Mammary epithelial cell (primary cell): ENCODE measurements at regions not wholly inside any gene's neighbourhood (a gene's known extent, or its start where the extent isn't known, plus 50 kb on each side); places are given as distances from the start of the nearest gene placed in this dataset.

Experiments used
- EZH2 ChIP-seq: IDR thresholded peaks from 2 replicates; pipeline ENCODE4 v1.6.1; 2012; ENCODE audit warnings: low read length, inconsistent platforms, borderline replicate concordance
- TF ChIP-seq, protein P1 (sequence below), 2 donors: IDR thresholded peaks in 1 of 2; conservative IDR thresholded peaks in 1 of 2; 2 replicates each; pipeline ENCODE4 v1.5.1; 2011 to 2012; ENCODE audit warnings: inconsistent platforms in 2 of 2, low read length in 2 of 2, mild to moderate bottlenecking in 2 of 2, control low read depth in 1 of 2, low read depth in 1 of 2; ENCODE audit not compliant: insufficient read depth in 1 of 2; ENCODE audit errors: extremely low read depth in 1 of 2

DNA sequence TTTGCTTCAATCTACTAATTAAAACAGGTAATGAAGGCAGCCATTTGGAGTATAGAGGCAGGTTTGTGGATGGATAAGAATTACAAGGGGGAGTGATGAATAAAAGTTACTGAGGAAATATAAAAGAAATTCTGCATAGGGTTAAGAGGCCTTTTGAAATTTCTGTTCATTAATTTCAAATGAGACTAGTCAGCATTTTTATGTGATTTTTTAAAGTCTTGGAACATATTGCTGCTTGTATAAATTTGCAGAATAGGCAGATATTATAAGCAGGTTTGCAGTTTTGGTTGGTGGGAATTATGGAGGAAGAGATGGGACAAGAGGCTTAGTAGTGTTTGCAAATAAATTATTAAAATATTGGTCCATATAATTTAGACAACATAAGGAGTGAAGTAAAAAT is 750.4 kb upstream of the AGA start:
- TF ChIP-seq, protein P1, sequence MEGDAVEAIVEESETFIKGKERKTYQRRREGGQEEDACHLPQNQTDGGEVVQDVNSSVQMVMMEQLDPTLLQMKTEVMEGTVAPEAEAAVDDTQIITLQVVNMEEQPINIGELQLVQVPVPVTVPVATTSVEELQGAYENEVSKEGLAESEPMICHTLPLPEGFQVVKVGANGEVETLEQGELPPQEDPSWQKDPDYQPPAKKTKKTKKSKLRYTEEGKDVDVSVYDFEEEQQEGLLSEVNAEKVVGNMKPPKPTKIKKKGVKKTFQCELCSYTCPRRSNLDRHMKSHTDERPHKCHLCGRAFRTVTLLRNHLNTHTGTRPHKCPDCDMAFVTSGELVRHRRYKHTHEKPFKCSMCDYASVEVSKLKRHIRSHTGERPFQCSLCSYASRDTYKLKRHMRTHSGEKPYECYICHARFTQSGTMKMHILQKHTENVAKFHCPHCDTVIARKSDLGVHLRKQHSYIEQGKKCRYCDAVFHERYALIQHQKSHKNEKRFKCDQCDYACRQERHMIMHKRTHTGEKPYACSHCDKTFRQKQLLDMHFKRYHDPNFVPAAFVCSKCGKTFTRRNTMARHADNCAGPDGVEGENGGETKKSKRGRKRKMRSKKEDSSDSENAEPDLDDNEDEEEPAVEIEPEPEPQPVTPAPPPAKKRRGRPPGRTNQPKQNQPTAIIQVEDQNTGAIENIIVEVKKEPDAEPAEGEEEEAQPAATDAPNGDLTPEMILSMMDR (conservative IDR thresholded peaks at IDR 0.05 in 1 of 2, IDR thresholded peaks at IDR 0.05 in 1 of 2; ENCODE audit: extremely low read depth in 1 of 2, insufficient read depth in 1 of 2, low read depth in 1 of 2, low read length in 2 of 2): no peak
- TF ChIP-seq EZH2: no peak
